GM12878 (cell line): ENCODE measurements at regions not wholly inside any gene's neighbourhood (a gene's known extent, or its start where the extent isn't known, plus 50 kb on each side); places are given as distances from the start of the nearest gene placed in this dataset.

Source experiments
- ATAC-seq: fragments of 200-7000 bp; cut with Tn5 transposase; 3 replicates; pipeline ENCODE4 v1.9.1; 2020; ENCODE audit warnings: mild to moderate bottlenecking, moderate library complexity
- BruUV-seq: library from RNA; stranded (reverse); fragments of 400-500 nt; replicated peaks from 2 replicates; lab custom pipeline; 2021; lab: Mats Ljungman, UMichigan
- CTCF ChIA-PET: fragments of 300-600 bp; sonication (Branson Sonifier 250); formaldehyde crosslinking; extraction: SDS; loops from one replicate; lab custom pipeline; 2021; ENCODE audit warnings: inconsistent platforms; lab: Yijun Ruan, JAX
- POLR2A ChIA-PET: fragments of 350-600 bp; formaldehyde crosslinking; extraction: SDS; loops from one replicate; lab custom pipeline; 2021; ENCODE audit warnings: inconsistent platforms; lab: Charles Lee
- RAD21 ChIA-PET: fragments of 300-600 bp; sonication (Branson Sonifier 250); formaldehyde crosslinking; loops from one replicate; lab custom pipeline; 2023; ENCODE audit warnings: antibody characterized with exemption; ENCODE audit not compliant: unreplicated experiment; lab: Charles Lee
- SMC1A ChIA-PET: fragments of 300-600 bp; sonication (Branson Sonifier 250); formaldehyde crosslinking; loops from one replicate; lab custom pipeline; 2023; ENCODE audit not compliant: unreplicated experiment, uncharacterized antibody; lab: Charles Lee
- DNase-seq: peaks from one replicate; pipeline ENCODE4 v3.0.0-alpha.2; 2011; ENCODE audit warnings: low read depth, low spot score
- FAIRE-seq: peaks from 3 replicates; lab custom pipeline; 2011; peaks lifted over from hg19 to GRCh38; lab: Jason Lieb, UNC
- H2AFZ ChIP-seq: 2 replicates; pipeline ENCODE4 v1.6.0; 2011; ENCODE audit warnings: low read depth, low read length, control low read depth; ENCODE audit not compliant: control insufficient read depth
- H3K27ac ChIP-seq: 2 replicates; pipeline ENCODE4 v1.5.1; 2011; ENCODE audit warnings: control low read depth; ENCODE audit not compliant: control insufficient read depth, insufficient read depth
- H3K27me3 ChIP-seq, 2 experiments: replicated peaks in 1 of 2; 2 replicates each; pipeline versions ENCODE4 v1.6.0 to v1.6.1; 2011; ENCODE audit warnings: low read length in 1 of 2; ENCODE audit not compliant: control insufficient read depth in 2 of 2, insufficient read depth in 2 of 2
- H3K36me3 ChIP-seq, 2 experiments: 2 replicates each; pipeline ENCODE4 v1.5.1; 2011; ENCODE audit warnings: low read length in 1 of 2; ENCODE audit not compliant: control insufficient read depth in 2 of 2, insufficient read depth in 2 of 2
- H3K4me1 ChIP-seq: 2 replicates; pipeline ENCODE4 v1.6.1; 2011; ENCODE audit warnings: mild to moderate bottlenecking, low read length, moderate library complexity, mixed read lengths; ENCODE audit not compliant: control insufficient read depth, insufficient read depth
- H3K4me2 ChIP-seq: 2 replicates; pipeline ENCODE4 v1.6.0; 2011; ENCODE audit warnings: control low read depth; ENCODE audit not compliant: control insufficient read depth, insufficient read depth
- H3K4me3 ChIP-seq: fragments of 200-600 bp; sonication (generic); 2 replicates; pipeline ENCODE4 v1.5.1; 2016
- H3K79me2 ChIP-seq: 2 replicates; pipeline ENCODE4 v1.6.0; 2011; ENCODE audit warnings: low read length; ENCODE audit not compliant: control insufficient read depth, insufficient read depth
- H3K9ac ChIP-seq: 2 replicates; pipeline ENCODE4 v1.8.0; 2011; ENCODE audit warnings: low read length, control low read depth, mixed read lengths; ENCODE audit not compliant: control insufficient read depth, insufficient read depth
- H3K9me3 ChIP-seq: replicated peaks from 3 replicates; pipeline ENCODE4 v1.5.1; 2011; ENCODE audit warnings: mild to moderate bottlenecking, low read length; ENCODE audit not compliant: control insufficient read depth, insufficient read depth
- H4K20me1 ChIP-seq: 2 replicates; pipeline ENCODE4 v1.6.0; 2011; ENCODE audit not compliant: control insufficient read depth, insufficient read depth
- BMI1 ChIP-seq: fragments of 450-650 bp; IDR thresholded peaks from 2 replicates; pipeline ENCODE4 v1.6.1; 2016; ENCODE audit warnings: mild to moderate bottlenecking, moderate library complexity, borderline replicate concordance
- ELK1 ChIP-seq: IDR thresholded peaks from 2 replicates; pipeline ENCODE4 v1.6.1; 2012; ENCODE audit warnings: low read depth, low read length, improper control_type of control experiment
- IKZF2 ChIP-seq, 2 experiments: fragments of 450-650 bp; IDR thresholded peaks; 2 replicates each; pipeline ENCODE4 v1.6.1; 2017; ENCODE audit warnings: mild to moderate bottlenecking in 2 of 2, moderate library complexity in 2 of 2
- JUND ChIP-seq: IDR thresholded peaks from 2 replicates; pipeline ENCODE4 v1.6.1; 2012; ENCODE audit warnings: low read depth, mild to moderate bottlenecking, low read length, improper control_type of control experiment, moderate library complexity
- MEF2A ChIP-seq: IDR thresholded peaks from 2 replicates; pipeline ENCODE4 v1.6.1; 2011; ENCODE audit warnings: low read depth, mild to moderate bottlenecking, low read length, moderate library complexity; ENCODE audit not compliant: insufficient read depth
- RUNX3 ChIP-seq: IDR thresholded peaks from 2 replicates; pipeline ENCODE4 v1.6.1; 2012; ENCODE audit warnings: low read length, inconsistent platforms
- SMAD1 ChIP-seq: fragments of 450-650 bp; IDR thresholded peaks from 2 replicates; pipeline ENCODE4 v1.6.1; 2018; ENCODE audit warnings: mild to moderate bottlenecking, low read depth; ENCODE audit not compliant: partially characterized antibody
- TCF3 ChIP-seq: IDR thresholded peaks from 2 replicates; pipeline ENCODE4 v1.6.1; 2012; ENCODE audit warnings: low read depth, mild to moderate bottlenecking, low read length, borderline replicate concordance; ENCODE audit not compliant: insufficient read depth
- WGBS: methylation state at CpG from one replicate; pipeline ENCODE4 v1.1.6; 2016; ENCODE audit warnings: low lambda C conversion rate; ENCODE audit not compliant: insufficient replicate concordance, insufficient coverage; ENCODE audit errors: missing lambda C conversion rate; 5-methylcytosine and 5-hydroxymethylcytosine counted together
- in situ Hi-C: fragments of 300-500 bp; cut with MboI; formaldehyde crosslinking; loops from 9 replicates; pipeline ENCODE4 v1.14.3; 2018; ENCODE audit warnings: mixed read lengths
- intact Hi-C: fragments of 100-400 bp; cut with micrococcal nuclease; formaldehyde crosslinking; loops from one replicate; pipeline ENCODE4 v1.14.2; 2022; ENCODE audit not compliant: unreplicated experiment
- TF ChIP-seq, protein P1 (sequence below): IDR thresholded peaks from 2 replicates; pipeline ENCODE4 v1.6.1; 2012; ENCODE audit warnings: improper control_type of control experiment, low read depth, low read length; ENCODE audit not compliant: insufficient replicate concordance

DNA sequence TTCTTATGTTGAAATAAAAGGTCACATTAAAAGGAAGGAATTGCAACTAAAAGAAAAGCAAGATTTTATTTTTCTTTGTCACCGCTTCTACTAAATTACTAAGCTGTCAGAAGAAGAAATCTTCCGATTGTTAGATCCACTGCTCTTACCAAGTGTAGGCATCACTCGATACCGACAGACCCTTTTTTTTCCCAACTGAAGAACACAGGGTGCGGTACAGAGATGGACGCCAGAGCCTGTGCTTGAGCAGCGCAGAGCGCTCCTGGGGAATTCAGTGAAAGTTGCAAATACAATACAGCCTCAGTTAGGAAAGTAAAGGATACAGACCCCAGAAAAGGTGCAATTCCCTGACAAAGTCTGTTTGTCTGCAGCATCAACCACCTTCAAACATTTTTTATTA is 94.9 kb upstream of the WDR17 start:
- no peaks in the 10 kb centered on the region for H4K20me1 ChIP-seq
- ChIA-PET CTCF (no interaction called here), RAD21 (no interaction called here), POLR2A (no interaction called here), SMC1A (interaction anchor here (1.0 kb wide), 1 partner anchor 40 kb away, joined by 3 read pairs; no protein-coding TSS in a partner anchor)
- no peak overlapping the region for H3K27ac ChIP-seq
- H3K4me1 ChIP-seq, result no peaks in the 10 kb centered on the region
- H3K4me2 ChIP-seq, result no peak overlapping the region
- in situ Hi-C loops, result no loop called here
- no peaks in the 10 kb centered on the region for H3K36me3 ChIP-seq
- TF ChIP-seq ELK1 (no peak), MEF2A (no peak), IKZF2 (IDR thresholded peaks at IDR 0.05) (no peak), TCF3 (no peak)
- ATAC-seq (no peak), FAIRE-seq (no peak), DNase-seq (no peak)
- no peak overlapping the region for H3K9ac ChIP-seq
- no peak overlapping the region for H2AFZ ChIP-seq
- BruUV-seq, result no TSS peak
- H3K9me3 ChIP-seq, result no peaks in the 10 kb centered on the region; the same call in 2 of the 3 replicates
- WGBS, result 68% methylated on average over 8 of the region's 8 CpGs
- H3K4me3 ChIP-seq, result no peak overlapping the region
- intact Hi-C loops, result no loop called here
- H3K79me2 ChIP-seq, result no peaks in the 10 kb centered on the region
- H3K27me3 ChIP-seq, result no peaks in the 10 kb centered on the region

DNA sequence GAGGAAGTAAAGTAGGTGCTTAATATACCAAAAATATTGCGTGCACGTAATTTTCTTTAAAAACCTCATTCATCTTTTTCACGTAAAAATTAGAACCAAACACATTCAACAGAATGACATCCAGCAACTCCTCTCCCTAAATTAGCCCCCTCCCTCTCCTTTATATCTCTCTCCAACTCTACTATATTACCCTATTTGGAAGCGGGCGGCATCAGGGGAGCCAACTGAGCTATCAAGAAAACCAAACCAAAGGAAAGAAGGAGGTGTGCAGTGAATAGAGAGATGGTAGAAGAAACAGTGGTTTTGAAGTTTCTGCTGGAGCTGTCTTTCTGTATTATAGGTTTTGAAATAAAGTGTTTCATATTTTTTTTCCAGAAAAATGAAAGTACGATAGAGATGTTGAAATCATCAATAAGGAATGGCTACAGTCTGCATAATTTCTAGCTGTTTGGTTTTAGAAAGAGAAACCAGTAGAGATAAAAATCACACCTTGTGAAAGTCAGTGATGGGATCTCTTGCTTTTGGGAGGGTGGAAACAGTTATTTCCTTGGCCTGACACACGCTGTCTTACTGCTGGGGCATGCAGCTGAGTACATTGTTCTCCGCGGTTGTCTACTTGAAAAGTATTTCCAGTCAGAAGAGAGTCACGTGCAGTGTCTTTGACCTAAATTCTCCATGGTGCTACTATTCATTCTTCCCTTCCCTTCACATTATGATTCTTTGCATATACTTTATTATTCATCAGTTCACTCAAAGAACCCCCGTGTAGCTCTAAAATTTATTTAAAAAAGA is 94.1 kb upstream of the WDR17 start:
- no peaks in the 10 kb centered on the region for H3K79me2 ChIP-seq
- no TSS peak for BruUV-seq
- intact Hi-C loops (no loop called here), in situ Hi-C loops (no loop called here)
- FAIRE-seq (no peak), DNase-seq (no peak), ATAC-seq (no peak)
- H3K27me3 ChIP-seq, result no peaks in the 10 kb centered on the region
- POLR2A ChIA-PET, result no interaction called here
- no peak overlapping the region for H3K27ac ChIP-seq
- H3K4me2 ChIP-seq, result no peak overlapping the region
- CTCF ChIA-PET, result no interaction called here
- no peaks in the 10 kb centered on the region for H3K36me3 ChIP-seq
- H3K9me3 ChIP-seq, result no peaks in the 10 kb centered on the region; the same call in 2 of the 3 replicates
- no peak overlapping the region for H2AFZ ChIP-seq
- no peaks in the 10 kb centered on the region for H4K20me1 ChIP-seq
- 41% methylated on average over 11 of the region's 11 CpGs for WGBS
- H3K4me1 ChIP-seq, result no peaks in the 10 kb centered on the region
- SMC1A ChIA-PET, result interaction anchor here (0.6 to 1.3 kb wide), 4 partner anchors 17 to 1208 kb away, joined by 3 to 4 read pairs (median 4); no protein-coding TSS in a partner anchor
- H3K9ac ChIP-seq, result no peak overlapping the region
- RAD21 ChIA-PET, result no interaction called here
- H3K4me3 ChIP-seq, result no peak overlapping the region
- TF ChIP-seq, protein P1, sequence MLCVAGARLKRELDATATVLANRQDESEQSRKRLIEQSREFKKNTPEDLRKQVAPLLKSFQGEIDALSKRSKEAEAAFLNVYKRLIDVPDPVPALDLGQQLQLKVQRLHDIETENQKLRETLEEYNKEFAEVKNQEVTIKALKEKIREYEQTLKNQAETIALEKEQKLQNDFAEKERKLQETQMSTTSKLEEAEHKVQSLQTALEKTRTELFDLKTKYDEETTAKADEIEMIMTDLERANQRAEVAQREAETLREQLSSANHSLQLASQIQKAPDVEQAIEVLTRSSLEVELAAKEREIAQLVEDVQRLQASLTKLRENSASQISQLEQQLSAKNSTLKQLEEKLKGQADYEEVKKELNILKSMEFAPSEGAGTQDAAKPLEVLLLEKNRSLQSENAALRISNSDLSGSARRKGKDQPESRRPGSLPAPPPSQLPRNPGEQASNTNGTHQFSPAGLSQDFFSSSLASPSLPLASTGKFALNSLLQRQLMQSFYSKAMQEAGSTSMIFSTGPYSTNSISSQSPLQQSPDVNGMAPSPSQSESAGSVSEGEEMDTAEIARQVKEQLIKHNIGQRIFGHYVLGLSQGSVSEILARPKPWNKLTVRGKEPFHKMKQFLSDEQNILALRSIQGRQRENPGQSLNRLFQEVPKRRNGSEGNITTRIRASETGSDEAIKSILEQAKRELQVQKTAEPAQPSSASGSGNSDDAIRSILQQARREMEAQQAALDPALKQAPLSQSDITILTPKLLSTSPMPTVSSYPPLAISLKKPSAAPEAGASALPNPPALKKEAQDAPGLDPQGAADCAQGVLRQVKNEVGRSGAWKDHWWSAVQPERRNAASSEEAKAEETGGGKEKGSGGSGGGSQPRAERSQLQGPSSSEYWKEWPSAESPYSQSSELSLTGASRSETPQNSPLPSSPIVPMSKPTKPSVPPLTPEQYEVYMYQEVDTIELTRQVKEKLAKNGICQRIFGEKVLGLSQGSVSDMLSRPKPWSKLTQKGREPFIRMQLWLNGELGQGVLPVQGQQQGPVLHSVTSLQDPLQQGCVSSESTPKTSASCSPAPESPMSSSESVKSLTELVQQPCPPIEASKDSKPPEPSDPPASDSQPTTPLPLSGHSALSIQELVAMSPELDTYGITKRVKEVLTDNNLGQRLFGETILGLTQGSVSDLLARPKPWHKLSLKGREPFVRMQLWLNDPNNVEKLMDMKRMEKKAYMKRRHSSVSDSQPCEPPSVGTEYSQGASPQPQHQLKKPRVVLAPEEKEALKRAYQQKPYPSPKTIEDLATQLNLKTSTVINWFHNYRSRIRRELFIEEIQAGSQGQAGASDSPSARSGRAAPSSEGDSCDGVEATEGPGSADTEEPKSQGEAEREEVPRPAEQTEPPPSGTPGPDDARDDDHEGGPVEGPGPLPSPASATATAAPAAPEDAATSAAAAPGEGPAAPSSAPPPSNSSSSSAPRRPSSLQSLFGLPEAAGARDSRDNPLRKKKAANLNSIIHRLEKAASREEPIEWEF, result no peak
- TF ChIP-seq SMAD1 (no peak), JUND (no peak), BMI1 (no peak), TCF3 (no peak), RUNX3 (no peak)
